Activated gamma-delta T cell treated with anti-CD3 and anti-CD28 coated beads, Interleukin-2, amount 50 U/mL, for 16 hours (primary cell): ENCODE measurements at regions not wholly inside any gene's neighbourhood (a gene's known extent, or its start where the extent isn't known, plus 50 kb on each side); places are given as distances from the start of the nearest gene placed in this dataset.

Experiments
- DNase-seq: peaks from one replicate; pipeline ENCODE4 v3.0.0-alpha.2; 2020; ENCODE audit warnings: low read depth

DNA sequence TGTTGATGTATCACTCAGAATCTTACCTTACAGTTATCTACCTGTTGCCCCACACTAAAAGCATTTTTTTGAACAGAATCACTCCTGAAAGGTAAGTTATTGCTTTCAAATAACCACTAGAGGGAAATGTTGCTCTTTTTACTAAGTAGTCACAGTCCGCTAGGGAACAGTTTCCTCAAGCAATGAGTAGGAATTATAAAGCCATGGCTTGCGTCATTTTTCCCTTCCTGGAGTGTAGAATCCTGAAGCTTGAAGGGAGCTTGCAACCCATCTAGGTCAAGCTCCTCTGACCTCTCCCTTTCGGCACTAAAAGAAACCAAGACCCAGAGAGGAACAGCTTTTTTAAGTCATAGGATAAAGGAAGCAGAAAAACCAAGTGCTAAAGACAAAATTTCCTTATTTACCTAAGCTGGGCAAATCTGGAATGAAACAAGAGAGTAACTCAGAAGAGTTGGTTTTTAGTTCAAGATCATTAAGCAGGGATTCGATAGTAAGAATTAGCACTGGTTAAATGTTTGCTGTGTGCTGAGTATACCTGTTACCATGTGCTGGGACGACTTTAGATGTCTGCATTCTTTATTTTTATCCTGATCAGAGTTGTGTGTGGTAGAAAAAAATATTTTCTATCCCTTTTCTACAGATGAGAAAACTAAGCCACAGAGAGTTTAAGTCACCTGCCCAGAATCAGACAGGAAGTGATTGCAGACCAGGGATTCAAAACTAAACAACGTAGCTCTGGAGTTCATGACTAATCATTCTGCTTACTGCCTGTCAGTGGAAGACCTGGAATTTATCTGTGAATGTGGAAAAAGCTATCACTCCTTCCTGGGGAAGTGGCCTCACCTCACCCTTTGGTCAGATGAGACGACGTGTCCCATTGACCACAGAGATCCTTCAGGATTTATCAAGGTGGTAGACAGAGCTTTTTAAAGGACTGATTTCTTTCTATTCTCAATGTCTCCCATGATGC, 631.5 kb downstream of the RAB28 start:
- no peak for DNase-seq

DNA sequence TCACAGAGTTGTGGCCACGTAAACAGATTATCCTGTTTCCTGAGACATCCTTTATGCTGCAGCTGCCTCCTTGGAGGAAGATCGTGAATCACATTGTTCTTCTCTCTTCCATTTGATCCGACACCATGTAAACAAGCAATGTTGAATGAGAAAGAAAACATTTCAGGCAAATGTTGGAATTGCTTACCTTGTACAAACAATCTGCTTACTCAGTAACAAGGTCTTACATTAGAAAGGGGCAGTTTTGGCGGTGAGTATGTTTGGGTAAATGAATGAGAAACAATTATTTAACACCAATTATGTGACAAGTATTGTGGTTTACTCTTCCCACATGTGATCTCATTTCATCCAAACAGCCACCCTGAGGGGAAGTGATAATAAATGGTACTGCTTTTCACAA, 637.8 kb downstream of the RAB28 start:
- no peak for DNase-seq

DNA sequence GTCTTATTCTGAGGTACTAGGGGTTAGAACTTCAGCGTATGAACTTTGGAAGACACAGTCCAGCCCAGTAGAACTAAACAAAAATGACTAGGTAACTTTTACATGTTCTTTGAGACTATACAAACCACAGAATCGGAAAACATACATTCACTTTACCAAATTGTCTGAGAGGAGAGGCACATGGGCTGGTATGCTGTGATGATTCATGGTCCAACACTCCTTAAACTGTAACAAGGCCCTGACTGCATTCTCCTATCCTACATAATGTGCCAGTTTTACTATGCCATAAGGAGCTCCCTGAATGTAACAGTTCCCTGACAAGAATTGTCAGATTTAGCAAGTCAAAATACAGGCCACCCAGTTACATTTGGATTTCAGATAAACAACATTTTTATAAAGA, 640.0 kb downstream of the RAB28 start:
- no peak for DNase-seq

DNA sequence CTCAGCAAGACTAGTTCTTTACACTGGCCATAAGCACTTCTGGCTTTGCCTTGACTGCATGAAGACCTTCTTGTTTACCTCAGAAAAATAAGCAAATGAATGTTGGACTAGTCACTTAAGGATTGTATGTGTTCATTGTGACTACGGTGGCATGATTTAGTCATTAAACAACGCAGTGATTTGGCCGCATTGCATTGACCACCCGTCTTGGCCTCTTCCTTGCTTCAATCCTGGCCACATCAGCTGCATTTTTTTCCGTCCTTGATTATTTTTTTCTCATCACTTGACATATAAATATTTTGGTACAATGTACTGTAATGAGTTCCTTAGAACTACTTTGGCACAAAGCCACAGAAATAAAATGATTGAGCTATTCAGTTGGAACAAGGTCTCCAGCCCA, 656.2 kb downstream of the RAB28 start:
- DNase-seq: no peak

DNA sequence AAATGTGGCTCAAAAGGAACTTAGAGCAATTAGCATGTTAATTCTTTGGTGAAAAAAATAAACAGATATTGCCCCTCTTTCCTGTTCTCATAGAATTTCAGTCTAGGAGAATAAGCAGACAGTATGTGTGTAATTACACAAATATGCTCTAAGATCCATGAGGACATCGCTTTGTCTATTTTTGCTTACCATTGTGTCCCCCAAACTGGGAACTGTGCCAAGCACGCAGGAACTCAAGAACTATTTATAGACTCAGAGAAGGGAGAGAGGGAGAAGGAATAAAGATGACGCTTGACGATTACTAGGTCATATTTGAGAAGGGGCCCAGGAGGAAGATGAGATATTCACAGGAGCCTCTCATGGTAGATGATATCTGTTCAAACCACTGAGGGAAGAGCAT, 692.6 kb downstream of the RAB28 start:
- no peak for DNase-seq

DNA sequence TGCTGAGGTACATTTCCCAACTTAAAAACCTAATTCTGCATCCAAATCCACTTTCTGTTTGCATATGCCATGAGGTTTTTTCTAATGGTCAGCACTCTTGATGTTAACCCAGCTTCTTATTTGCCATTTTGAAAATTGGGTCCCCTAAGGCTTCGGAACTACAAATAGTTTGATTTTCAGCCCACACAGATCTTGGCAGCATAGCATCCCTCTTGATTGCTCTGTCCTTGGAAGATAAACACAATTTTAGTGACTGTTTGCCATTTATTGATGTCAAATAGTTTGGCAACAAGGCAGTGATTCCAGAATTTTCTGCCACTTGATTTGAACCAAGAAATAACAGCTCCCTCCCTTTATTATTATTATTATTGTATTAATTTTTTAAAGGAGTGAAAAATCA, 696.9 kb downstream of the RAB28 start:
- DNase-seq: no peak

DNA sequence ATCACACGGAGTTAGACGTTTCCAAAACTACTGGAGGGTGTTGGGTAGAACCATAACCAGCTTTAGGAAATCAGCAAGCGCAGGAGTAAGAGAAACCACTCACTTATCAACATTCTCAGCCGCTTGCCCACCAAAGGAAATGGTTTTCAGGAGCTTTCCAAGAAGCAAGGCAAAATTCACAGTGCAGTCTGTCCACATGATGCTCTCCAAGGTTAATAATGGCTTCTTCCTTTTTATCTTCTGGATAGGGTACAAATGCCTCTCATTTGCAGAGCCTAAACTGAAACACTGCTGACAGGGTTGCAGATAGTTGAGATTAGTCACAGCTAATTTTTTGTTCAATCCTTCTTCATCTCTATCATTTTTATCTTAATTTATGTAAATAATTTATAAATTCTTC, 705.4 kb downstream of the RAB28 start:
- DNase-seq: no peak

DNA sequence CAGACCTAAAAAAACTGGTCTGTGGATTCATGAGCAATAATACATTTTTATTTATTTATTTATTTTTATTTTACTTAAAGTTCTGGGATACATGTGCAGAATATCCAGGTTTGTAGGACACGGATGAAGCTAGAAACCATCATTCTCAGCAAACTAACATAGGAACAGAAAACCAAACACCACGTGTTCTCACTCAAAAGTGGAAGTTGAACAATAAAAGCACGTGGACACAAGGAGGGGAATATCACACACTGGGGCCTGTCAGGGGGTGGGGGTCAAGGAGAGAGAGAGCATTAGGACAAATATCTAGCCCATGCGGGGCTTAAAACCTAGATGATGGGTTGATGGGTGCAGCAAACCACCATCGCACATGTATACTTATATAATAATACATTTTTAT, 705.9 kb downstream of the RAB28 start:
- DNase-seq: no peak

DNA sequence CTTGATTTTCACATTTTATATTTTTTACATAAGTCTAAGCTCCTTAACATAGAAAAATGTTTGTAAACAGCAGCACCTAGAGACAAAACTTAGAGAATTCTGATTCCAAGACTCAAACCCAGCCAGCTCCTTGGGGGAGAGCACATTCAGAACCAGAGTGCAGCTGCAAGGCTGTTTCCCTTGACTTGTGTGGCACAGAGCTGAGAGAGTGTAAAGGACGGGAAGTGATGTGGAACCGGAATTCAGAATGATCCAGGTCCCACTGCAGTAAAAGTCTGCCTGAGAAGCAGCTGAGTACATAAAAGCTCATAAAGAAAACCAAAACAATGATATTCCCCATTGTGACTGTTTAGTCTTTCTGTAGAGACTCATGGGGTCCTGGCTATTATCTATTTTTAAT, 713.8 kb downstream of the RAB28 start:
- DNase-seq: no peak

DNA sequence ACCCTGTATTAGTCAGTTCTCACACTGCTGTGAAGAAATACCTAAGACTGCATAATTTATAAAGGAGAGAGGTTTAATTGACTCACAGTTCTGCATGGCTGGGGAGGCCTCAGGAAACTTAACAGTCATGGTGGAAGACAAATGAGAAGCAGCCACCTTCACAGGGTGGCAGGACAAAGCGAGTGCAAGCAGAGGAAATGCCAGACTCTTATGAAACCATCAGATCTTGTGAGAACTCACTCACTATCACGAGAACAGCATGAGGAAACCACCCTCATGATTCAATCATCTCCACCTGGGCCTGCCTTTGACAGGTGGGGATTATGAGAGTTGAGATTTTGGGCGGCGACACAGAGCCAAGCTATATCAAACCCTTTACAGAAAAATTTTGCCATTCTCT, 722.4 kb downstream of the RAB28 start:
- no peak for DNase-seq

DNA sequence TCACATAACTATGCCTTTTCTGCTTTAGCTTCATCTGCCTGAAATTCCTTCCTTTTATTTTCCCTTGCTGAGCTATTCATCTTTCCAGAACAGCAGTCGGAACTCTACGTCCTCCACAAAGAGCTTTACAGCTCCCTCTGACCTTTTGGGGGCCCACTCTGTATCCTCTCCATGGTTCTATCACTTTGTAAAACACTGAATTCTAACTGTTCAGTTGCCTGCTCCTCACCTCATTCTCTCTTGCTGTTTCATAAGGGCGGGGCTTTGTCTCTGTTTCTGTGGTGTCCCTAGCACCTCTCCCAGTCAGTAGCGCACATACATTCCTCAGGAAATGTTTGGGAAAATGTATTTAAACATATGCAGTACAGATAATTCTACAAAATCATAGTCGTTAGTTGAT, 737.0 kb downstream of the RAB28 start:
- DNase-seq: no peak

DNA sequence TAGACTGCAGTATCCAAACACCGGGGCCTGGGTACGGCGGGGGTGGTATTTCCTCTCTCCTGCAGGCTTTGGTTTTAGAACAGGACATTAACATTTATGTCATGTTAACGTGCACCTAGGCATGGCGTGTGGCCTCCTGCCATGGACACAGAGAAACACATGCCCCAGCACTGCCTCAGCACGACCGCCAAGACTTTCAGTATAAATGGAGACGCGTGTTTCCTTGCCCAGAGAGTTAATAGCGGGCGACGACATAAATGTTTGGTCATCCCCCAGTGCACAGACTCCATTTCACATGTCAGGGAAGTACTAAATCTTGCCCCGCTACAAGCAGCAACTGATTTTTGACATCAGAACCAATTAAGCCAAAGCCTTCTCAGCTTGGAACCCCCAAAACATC, 737.9 kb downstream of the RAB28 start:
- no peak for DNase-seq

DNA sequence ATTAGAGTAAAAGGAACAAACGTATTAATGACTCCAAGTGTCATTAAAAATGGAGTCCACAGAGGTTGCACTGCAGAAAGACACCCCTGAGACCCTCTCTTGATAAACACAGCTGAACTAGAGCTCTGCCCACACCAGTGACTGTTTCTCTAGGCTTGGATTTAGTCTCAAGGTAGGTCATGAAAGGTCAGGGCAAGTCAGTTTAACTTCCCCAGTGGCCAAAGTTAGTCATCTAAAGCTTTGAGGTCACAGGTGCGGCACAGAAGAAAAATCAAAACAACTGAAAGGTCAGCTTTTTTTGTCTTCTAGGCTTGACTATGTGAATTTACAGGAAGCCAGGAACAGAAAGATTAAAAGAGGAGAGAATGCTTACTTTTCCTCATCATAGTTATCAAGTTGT, 749.6 kb downstream of the RAB28 start:
- DNase-seq: no peak

DNA sequence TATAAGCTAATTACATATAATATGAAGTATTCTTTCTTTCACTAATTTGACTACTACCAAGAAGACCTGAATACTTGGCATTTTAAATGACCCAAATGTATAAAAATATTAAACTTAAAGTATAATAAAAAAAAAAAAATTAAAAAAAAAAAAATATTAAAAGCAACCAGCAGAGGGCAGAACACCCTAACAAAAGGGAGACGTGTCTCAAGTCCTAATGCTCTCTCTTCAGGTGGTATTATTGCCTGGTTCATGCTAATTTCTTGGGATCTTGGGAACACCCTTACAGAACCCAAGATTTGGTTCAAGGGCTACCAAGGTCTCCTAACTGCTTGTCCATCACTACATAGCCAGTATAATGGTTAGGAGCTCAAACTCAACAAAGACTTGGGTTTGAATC, 754.8 kb downstream of the RAB28 start:
- DNase-seq: no peak

DNA sequence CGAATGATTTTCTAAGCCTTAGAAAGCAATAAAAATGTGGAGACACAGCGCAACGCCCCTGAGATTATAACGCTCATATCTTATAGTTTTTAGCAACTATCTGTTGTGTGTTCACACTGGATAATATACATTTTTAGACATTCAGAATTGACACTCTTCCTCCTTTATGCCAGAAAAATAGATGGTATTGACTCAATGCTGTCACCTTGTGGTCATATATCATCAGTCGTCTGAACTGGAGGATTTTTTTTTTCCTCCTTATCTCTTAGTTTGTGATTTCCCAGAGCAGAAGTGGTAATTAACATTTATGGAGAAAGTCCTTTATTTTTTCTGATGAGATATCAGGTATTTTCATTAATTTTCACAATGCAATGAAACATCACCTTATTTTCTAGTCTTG, 759.6 kb downstream of the RAB28 start:
- DNase-seq: no peak

DNA sequence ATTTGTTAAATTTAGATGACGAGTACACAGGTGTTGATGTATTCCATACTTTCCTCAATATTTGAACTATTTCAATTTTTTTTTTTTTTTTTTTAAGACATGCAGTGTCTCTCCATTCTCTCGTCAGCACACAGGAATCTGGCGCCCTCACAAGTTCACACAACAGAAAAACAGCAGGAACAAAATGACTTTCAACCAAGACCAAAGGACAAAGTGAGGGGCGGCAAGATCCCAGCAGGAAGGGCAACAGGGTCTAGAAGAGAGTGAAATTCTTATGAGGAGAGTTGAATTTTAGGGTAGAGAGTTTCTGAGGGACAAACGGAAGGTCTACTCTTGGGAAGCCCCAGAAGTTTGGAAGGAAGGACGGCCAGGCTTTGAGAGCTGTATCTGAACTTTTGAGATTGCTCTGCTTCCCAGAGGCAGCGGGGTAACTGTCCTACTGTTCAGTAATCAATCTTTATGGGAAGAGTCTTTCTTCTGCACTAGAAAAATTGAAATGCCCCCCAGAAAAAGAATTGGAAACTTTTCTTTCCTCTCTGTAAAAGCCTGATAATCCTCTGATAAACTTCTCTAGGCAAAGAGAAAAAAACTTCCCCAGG, 760.2 kb downstream of the RAB28 start:
- no peak for DNase-seq

DNA sequence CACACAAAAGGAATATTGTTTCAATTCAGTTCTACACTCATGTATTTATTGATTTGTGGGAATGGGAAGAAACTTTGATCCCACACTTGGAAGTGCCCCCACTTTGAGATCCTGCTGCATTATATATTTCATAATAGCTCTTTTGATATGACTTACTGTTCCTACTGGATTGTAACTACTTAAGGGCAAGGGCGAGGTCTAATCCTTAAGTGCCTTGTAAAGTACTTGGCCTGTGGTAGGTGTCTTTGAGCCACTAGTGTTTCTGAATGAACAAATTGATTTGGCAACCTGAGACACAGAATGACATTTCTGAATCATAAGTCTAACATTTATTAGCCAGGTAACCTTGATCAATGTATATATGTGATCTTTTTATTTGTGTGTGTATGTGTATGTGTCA, 767.2 kb downstream of the RAB28 start:
- no peak for DNase-seq

DNA sequence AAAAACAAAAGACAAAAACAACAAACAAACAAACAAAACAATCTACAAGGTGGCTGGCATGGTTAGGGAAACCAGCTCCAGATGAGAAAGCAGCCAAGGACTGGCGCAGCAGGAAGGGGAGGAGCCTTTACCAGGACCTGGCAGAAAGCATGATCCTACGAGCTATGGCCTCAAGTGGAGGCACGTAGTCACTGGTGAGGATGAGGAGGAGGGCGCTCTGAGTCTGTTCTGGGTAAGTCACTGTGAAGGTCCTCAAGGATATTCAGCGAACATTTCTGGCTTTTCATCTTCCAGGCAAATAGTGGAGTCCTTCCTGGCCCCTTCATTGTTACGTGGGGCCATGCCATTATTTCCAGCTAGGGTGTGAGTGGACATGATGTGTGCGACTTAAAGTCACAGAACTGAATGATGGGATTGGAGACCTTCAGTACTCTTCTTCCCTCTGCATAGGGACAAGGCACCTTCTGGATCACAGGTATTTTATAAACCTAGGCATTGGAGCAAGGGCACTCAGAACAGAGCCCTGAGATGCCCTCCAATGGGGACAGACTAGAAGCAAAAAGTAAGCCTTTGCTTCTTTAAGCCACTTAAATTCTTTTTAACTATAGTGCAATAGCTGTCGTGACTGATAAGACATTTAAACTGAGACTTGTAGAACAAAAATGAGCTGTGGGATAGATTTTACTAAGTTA, 771.3 kb downstream of the RAB28 start:
- DNase-seq: no peak

DNA sequence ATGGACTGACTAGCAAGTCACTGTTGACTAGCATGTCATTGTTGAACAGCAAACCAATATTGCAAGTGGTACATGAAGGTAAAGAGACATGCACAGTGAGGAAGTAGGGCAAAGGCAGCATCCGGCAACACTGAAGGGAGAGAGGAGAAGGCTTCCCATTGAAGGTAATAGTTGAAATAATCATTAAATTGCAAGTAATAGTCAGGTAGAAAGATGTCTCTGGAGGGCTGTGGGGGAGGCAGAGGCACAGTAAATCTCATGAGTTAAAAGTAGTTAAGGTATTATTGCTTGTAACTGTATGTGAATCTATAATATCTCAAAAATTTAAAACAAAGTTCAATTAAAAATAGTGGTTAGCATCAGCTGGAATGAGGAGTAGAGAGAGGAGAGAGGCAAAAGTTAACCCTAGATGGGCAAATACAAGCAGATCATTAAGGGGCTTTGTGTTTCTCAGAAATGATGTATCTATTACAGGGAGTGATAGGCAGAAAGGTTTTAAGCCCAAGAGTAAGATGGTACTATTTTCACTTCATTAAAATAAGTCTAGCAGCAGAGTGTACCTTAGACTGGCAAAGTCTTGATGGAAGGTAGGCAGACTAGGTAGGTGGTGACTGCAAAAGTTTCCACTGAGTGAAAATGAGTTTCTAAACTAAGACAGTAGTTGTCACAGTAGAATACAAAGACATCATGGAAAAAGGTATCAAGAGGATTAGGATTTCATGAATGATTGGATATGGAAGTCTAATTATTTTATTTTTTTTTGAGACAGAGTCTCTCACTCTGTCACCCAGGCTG, 776.6 kb downstream of the RAB28 start:
- DNase-seq: no peak

DNA sequence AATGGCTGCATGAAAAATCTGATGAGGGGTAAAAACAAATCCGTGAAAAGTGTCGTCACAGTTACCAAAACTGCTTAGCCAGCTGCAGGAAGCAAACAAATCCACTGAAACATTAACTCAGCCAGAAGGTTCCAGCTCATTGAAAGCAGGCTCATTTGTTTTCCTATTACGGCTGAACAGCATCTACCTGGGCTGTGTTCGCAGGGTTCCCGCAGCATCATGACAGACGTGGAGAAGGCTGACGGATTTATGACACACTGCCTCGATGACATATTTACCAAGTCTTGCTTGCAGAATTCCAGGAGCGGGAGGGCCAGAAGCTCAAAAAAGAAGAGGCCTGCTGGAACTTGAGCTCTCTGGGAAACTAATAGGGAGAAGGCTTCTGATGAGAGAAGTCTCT, 781.1 kb downstream of the RAB28 start:
- no peak for DNase-seq

DNA sequence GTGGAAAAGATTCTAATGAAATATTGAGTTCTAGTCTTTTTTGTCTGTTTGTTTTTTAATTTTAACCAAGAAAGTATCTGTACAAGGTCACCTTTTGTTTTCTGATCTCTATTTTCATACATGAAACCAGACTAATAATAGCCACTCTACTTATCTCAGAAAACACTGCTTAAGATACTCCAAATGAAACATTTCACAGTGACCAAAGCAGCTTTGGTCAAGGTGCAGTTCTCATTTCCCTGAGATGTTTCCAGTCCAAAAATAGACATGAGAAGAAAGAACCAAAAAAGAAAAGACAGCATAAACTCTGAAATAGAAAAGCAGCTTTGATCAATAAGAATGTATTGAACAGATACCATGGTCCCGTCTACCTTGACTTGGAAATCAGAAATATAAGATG, 782.8 kb downstream of the RAB28 start:
- DNase-seq: no peak

DNA sequence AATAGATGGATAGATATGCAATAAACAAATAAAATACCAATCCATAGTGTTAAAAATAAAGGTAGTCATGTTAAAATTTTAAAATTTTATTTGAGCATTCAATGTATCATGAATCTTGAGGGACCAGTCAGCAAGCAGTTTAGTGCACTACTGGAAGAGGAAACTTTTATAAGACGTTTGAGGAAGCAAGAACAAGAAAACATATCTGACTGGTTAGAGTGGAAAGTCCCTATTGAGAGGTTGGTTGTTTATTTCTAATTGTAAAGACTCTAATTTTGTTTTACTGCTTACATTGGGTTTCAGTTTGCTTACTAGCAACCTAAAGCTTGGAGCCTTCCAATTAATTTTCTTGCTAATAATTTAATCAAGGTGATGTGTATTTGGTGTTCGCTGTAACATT, 786.2 kb downstream of the RAB28 start:
- DNase-seq: no peak
